Activated CD4-positive, alpha-beta T cell treated with anti-CD3 and anti-CD28 coated beads, Interleukin-2, amount 50 U/mL, for 16 hours (primary cell): ENCODE measurements at regions not wholly inside any gene's neighbourhood (a gene's known extent, or its start where the extent isn't known, plus 50 kb on each side); places are given as distances from the start of the nearest gene placed in this dataset.
"Not testable (repeated sequence)": the region's sequence is repeated elsewhere in the genome, so short reads cannot be mapped to it uniquely, and the experiment has no call there.

Experiments
- DNase-seq: peaks from one replicate; pipeline ENCODE4 v3.0.0-alpha.2; 2020

DNA sequence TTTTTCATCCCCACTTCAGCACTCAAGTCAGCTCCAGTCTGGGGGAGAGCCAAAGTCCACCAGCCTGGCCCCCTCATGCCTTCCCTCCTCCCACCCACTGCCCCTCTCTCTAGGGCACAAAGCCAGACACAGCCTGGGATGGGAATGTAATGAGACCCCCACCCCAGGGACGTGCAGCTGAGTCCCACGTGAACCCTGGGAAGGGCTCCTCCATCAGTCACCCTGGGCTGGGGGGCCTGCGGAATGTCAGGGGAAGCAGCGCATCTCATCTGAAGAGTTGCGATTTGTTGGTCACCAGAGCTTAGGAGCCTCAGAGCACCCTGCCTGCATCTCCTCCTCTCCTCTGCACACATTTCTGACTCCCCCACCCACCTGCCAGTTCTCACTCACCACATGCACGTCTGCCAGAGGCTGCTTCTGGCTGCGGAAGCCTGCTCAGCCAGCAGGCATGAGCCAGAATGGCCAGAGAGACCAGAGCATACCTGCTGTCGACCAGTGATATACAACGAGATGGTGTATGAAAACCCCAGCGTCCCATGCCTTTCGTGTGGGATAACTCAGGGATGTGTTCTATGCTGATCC is 167.1 kb upstream of the TOP1 start:
- DNase-seq: no peak

DNA sequence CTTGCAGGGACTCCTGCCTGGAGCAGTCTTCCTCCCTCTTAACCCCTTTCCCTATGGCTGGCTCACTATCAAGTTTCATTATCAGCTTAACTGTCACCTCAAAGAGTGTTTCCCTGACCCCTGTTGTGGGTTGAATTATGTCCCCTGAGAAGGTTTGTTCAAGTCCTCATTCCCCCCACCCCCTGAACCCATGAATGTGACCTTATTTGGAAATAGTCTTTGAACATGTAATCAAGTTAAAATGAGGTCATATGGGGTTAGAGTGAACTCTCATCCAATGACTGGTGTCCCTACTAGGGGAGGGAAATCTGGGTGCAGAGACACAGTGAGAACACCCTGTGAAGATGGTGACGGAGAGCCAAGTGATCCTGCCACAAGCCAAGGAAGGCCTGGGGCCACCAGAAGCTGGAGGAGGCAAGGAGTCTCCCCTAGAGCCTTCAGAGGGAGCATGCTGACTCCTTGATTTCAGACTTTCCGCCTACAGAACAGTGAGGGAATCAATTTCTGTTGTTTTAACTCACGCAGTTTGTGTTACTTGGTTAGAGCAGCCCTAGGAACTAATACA is 165.2 kb upstream of the TOP1 start:
- DNase-seq: no peak

DNA sequence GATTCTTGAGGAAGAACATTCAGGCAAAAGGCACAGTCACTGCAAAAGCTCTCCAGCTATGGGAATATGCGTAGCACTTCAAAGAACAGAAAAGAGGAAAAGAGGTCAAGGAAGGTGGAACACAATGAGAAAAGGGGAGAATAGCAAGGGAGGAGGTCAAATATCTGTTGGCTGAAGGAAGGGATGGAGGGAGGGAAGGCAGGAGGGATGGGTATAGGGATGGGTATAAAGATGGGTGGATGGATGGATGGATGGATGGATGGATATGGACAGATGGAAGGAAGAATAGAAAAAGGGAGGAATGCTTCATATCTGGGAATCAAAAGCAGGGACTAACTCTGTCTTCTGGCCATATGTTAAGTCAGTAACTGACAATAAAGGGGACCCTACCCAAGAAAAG is 164.2 kb upstream of the TOP1 start:
- no peak for DNase-seq

DNA sequence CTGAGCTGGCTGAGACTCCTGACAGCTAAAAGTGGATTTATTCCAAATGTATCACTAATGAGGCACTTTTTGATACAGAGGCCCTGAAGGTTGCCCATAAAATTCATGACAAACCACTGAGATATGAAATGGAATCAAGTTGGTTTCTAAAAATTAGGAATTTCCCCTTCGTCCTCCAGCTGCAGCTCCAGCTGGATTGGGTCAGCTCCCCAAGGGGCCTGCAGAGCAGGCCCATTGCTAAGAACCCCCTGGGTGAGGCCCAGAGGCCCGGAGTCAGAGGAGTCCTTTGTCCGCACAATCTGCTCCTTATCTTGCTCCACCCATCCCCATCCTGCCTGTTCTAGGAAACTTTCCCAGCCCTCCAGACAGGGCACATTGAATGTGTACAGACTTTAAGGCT is 163.5 kb upstream of the TOP1 start:
- no peak for DNase-seq

DNA sequence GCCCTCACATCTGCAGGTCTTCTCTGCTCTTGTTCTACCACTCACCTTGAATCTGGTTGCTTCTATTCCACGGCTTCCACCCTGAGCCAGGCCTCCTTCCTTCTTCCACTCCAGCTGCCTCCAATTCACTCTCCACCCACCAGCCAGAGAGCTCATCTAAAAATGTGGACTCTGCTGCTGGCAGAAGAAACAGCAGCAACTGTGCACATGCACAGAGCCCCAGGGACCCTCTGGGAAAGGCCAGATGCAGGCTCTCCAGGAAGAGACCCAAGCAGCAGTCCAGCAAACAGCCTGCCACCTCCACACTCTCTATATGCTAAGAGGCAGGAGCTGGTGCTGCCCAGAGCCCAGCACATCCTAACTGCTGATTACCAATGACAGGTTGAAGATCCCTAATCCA is 162.6 kb upstream of the TOP1 start:
- DNase-seq: no peak

DNA sequence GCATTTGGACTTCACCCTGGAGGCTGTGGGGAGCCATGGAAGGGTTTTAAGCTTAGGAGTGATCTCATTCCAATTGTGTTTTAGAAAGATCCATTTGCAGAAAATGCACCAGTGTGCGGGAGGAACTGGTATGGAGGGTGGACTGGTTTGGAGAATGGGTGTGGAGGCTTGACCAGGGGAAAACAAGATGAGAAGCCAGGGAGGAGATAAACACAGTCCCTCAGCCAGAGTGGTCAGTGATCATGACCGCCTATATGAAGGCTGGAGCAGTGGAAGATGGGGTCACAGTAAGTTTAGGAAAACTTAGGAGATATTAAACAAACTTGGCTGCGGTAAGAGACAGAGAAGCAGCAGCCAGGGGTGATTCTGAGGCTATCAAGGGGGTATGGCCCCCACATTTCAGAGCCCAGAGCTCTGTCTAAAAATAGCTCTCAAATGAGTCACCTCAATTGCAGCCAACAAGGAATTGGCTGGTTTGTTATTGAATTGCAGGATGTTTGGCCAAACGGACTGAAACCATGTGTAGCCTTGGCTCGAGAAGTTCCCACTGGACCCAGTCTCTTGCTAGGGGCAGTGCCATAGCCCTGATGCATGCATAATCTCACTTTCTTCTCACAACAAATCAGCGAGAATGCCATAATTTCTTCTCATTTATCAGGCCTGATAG is 159.9 kb upstream of the TOP1 start:
- DNase-seq: no peak

DNA sequence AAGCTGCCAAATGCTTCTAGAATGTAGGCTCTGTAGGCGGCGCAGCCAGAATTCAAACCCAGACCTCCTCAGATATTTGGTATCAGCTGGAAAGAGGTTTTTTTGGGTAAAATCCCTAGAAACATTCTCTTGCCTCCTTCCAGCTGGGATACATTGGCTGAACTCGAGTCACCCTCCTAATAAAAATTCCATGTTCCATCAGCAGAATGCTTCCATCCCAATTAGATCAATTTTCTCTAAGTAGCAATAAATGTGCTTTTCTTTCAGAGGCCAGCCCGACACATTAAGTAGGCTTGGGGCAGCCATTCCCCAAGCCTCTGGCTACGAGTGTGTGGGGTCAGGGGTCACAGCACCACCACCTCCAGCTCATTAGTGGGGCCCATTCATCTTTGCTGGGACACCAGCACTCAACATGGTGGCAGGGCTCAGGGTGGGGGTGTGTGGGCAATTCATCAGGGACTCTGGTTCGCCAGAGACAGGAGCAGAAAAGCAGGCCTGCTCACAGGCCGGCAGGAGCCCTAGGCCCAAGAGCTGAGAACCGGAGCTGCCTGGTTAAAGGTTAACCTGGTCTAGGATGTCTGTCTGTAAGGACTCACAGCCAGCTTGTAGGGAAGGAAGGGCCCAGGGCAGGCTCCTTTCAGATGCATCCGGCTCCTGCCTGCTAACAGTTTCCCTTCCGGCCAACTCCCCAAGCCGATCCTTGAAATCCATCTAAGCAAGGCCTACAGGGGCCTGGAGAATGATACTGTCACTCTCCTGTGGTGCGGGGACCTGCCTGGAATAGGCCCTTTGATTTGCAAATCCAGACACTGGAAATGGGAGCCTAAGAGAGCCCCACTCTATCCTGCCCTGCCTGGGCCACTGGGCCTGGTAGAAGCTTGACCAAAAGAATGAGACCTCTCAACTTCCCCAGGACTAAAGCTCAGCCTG is 159.1 kb upstream of the TOP1 start:
- DNase-seq: no peak

DNA sequence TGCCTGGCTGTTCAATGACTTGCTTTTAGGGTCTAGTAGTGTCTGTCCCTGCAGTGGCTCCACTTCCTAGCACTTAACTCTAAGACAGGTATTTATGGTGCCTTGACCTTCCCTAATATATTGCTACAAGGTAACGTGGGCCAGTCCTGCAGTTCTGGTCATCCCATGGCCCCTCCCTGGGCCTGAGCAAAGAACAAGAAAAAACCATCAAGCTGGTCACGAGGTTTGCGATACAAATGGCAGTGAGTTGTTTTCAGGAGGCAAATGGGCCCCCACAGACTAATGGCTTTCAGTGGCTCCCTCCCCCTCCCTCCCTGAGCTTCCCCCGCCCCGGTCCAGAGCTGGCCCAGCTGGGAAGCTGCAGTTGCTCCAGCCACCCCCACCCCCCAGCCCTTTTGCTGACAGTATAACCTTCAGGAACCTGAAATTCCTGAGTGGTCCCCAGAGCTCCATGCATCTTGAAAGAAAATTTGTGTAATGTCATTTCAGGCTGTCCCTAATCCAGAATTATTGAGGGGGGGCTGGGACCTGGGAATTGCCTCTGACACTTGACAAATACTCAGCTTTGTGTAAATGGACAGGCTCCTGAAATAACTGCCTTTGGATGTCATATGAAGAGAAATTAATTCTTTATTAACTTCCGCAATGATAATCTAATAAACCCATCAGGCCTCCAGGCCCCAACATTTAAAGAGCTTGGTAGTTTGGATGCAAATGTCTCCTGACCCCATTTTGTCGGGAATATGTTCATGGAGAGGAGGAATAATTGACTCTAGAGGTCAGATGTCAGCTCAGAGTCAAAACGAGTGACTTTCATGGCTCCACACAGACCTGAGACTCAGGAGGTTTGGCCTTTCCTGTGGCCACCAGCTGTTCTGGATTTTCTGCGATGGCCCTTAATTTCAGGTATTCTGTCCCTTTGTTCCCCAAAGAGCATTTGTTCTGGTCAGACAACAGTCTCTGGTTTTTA is 153.2 kb upstream of the TOP1 start:
- no peak for DNase-seq

DNA sequence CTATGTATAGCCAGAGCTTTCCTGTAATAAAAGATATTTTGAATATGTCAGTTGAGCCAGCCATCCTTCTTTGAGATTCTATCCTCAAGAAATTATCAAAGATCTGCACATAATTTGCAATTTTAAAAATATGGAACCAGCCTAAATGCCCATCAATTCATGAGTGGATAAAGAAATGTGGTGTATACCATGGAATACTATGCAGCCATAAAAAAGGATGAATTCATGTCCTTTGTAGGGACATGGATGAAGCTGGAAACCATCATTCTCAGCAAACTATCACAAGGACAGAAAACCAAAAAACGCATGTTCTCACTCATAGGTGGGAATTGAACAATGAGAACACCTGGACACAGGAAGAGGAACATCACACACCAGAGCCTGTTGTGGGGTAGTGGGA is 150.5 kb upstream of the TOP1 start:
- DNase-seq: not testable (repeated sequence)

DNA sequence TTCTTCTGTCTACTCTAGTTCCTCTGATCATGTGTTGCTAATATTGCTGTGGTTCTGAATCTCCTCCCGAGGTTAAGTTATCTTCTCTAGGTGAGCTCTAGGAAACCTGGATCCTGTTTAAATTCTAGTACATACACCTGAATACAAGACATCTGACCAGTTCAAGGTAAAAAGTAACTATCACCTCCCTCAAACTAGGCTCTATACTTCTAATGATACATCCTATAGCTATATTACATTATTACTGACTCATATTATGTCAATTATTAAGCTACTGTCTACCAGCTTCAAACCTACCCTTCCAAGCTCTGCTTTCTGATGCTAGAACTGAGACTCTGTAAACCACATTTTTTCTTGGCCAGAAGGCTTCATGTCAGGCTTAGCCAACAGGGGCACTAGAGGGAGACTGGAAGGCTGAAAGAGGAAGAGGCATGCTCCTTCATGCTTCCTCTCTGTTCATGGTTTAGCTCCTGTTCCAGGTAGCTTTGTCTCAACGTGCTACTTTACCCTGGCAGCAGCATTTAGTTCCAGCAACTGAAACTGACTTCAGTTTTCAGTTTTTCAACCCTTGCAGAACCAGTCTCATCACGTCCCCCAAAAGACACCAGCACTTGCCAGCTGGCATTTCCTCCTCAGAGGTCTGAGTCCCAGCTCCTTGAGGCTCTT is 148.4 kb upstream of the TOP1 start:
- DNase-seq: no peak

DNA sequence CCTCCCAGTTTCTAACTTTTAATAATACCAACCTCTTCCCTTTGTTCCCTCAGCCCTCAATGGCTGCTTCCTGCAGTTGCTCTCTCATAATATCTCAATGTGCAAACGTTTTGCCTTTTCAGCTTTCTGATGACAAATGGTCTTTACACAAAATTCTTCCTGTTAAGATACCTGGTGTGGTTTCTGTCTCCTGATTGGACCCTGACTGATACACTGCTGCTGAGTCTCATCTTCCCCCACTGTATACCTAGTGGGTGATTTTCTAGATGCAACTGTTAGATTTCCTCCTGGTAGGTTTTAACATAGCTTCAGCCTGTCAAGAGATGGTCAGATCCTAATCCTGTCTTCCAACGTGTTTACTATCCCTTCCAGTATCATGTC is 147.9 kb upstream of the TOP1 start:
- DNase-seq: no peak

DNA sequence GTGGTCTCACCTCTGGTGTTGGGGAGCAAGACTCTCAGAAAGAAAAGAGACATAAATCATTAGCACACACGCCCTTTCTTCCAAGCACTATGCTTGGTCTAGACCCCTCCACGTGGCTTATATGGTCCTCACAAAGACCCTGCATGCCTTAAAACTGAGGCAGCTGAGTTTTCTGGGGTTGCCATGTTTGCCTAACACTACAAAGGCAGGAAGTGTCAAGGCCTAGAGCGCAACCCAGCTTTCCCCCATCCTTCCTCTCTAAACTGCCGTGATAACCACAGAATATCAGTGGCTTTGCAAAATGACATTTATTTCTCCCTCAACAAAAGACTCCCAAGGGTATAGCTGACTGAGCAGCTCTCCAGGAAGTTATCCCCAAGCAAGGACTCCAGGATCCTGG is 146.5 kb upstream of the TOP1 start:
- DNase-seq: no peak

DNA sequence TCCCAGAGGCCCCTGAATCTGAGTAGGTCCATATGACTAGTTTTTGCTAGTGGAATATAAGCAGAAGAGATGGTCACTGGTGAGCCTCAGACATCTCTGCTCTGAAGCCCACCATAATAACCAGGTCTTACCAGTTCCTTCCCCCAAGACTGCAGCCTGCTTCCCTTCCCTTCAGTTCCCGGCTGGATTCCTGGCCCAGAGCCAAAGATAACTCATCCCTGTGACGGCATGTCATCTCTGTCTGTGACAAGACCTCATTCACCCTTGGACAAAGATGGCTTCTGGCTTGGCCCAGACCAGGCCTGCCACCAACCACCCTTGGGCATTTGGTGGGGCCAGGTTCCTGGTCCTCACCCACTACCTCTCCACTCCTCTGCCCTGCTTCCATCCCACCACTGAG is 145.5 kb upstream of the TOP1 start:
- DNase-seq: no peak

DNA sequence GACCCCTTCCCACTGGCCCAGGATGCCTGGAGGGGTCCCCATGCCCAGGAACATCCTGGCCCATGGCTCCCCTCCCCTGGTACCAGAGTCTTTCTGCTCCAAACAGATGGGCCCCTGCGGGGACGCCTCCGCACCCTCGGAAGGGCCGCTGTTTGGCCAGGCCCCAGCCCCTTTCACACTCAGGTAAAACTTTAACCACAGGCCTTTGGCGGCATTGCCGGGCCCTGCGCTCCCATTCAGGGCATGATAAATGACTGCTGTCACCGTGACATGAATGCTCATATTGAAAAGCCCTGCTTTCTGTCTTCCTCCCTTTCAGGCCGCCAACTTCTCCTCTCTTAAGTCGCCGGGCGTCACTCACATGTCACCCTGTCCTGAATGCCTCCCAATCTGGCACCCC is 141.5 kb upstream of the TOP1 start:
- no peak for DNase-seq

DNA sequence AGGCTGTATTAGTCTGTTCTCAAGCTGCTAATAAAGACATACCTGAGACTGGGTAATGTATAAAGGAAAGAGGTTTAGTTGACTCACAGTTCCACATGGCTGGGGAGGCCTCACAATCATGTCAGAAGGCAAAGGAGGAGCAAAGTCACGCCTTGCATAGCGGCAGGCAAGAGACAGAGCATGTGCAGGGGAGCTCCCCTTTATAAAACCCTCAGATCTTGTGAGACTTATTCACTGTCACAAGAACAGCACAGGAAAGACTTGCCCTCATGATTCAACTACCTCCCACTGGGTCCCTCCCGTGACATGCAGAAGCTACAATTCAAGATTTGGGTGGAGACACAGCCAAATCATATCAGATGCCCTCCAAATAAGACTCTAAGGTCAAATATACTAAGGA is 139.4 kb upstream of the TOP1 start:
- DNase-seq: not testable (repeated sequence)

DNA sequence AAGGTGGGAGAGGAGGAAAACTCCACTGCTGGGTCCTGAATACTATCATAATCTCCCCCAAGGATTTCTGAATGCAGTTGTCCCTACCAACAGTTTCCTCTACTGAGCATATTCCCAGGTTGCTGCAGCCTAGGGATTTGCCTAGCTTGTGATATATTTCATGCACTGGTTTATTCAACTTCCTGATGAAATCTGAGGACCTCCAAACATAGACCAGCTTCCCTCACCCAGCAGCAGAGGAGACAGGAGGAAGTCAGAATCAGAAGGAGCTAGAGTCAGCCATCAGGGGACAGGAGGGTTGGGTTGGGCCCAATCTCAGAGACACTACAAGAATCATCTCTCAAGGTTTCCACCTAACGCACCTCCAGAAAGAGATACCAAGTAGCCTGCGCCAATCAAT is 138.4 kb upstream of the TOP1 start:
- DNase-seq: no peak

DNA sequence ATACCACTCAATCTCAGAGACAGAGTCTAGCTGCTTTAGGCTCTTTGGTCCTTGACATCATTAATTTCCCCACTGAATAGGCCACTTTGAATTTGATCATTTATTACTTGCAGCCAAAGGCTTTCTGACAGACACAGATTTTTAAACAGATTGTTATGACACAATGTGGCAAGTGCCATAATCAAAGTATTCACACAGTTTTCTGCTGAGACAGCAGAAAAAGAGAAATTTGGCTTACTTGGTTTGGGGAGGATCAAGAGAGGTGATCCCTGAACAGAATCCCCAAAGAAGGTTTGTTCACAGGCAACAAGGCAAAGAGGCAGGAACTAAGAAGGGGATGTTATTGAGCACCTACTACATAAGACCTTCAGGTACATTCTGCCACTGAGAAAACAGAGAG is 138.0 kb upstream of the TOP1 start:
- DNase-seq: no peak

DNA sequence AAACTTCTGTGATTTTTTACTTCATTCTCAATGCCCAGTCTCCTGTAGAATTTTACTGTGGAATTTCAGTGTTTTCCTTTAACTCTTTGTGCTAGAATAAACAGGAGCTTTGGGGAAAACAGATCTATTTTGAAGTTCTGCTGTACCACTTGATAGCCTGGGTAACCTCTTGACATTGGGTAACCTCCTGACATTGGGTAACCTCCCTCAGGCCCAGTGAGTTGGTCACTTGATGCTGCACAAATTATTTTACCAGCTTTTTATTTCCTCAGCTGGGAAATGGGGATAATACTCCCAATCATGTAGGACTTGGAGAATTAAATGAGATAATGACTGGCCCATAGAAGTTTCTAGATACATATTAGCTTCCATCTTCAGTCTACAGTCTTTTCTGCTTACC is 137.3 kb upstream of the TOP1 start:
- DNase-seq: no peak

DNA sequence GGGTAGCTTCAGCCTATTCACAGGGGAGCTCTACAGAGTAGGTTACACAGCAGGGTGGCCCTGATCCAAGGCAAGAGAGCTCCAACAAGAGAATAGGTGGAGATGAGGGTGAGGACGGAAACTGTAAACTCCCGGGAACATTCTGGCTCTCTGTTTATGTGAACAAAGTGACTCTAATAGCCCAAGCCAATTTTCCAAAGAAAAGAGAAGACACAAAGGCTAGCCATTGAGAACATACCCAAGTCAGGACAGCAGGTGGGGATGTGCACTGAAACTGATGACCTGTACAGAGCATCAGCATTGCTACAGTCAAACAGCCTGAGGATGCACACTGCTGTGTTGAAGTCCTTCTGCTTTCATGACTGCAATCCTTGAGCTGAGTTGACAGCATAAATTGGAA is 136.0 kb upstream of the TOP1 start:
- no peak for DNase-seq

DNA sequence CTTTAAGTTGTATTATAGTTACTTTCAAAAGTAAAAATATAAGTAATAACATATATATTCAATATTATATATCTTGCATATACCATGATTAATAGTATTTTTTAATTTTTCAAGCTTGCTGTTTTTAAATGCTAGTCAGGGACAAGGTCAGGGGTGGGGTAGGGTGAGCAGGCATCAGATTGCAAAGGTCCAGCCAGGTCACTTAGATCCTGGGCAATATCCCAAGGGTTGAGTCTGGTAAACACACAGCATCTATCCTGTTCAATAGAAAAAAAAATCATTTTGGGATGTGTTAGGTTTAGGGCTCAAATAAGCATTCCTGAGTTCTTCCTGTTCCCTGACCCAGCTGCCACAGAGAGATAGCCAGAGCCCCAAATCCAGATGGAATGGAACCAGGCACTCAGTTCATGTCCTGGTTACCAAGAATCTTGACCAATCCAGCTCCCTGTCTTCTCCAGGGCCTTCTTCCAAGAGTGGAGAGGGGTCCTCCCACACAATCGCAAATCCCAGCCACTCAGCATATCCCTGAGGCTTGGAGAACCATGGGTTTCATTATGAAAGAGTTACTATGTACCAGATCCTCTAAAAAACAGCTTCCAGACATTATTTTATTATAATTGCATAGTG is 134.9 kb upstream of the TOP1 start:
- DNase-seq: no peak

DNA sequence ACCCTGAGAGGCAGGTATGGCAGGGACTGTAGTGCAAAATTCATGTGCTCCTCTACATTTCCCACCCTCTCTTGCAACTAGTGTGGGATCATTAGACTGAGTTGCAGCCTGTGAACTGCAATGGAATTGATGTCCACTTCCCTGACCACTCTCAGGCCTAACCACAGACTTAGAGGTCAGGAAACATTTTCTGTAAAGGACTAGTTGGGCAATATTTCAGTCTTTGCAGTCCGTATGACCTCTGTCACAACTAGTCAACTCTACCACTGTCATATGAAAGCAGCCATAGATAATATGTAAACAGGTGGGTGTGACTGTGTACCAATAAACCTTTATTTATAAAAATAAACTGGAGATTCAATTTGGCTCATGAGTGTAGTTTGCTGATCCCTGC is 134.4 kb upstream of the TOP1 start:
- DNase-seq: no peak

DNA sequence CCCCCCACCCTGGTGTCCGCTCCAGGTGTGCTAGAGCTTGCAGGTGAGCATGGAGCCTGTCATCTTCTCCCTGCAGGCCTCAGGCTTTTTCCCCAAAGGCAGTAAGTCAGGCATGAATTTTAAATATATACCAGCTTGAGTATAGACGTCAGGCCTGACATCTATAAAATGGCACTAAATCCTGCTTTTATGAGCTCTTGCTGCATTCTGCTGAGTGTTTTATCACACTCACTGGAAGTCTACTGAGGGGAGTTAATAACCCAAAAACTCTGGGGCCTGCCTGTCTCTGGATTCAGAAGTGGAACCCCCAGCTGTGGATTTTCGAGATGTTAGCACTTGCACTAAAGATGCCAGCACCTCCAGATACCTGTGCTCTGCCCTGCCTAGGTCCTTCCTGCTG is 133.4 kb upstream of the TOP1 start:
- no peak for DNase-seq
